Activated CD4-positive, alpha-beta T cell treated with anti-CD3 and anti-CD28 coated beads, Interleukin-10, Interleukin-2, amounts not matched to agents 100 ng/mL and 50 ng/mL, durations not matched to agents 16 hours and 8 hours (primary cell): ENCODE measurements at regions not wholly inside any gene's neighbourhood (a gene's known extent, or its start where the extent isn't known, plus 50 kb on each side); places are given as distances from the start of the nearest gene placed in this dataset.
"Not testable (repeated sequence)": the region's sequence is repeated elsewhere in the genome, so short reads cannot be mapped to it uniquely, and the experiment has no call there.

Experiments used
- DNase-seq: peaks from one replicate; pipeline ENCODE4 v3.0.0-alpha.2; 2020

DNA sequence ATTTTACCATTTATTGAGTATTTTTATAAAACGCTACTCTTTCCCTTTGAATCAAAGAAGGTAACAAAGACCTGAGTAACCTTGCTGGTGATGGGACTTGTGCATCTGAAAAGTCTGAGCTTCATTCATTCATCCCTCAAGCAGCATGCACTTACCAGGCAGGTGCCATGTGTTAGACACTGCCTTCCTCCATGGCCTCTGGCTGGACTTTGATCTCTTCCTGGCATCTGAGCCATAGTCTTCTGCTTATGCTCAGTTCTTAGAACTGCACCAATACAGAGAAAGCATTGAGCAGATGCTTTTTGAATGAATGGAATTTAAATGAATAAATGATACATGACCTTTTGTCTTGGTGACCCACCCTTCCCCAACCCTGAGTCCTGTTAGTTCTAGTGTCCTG, 251.4 kb upstream of the COPS8 start:
- no peak for DNase-seq

DNA sequence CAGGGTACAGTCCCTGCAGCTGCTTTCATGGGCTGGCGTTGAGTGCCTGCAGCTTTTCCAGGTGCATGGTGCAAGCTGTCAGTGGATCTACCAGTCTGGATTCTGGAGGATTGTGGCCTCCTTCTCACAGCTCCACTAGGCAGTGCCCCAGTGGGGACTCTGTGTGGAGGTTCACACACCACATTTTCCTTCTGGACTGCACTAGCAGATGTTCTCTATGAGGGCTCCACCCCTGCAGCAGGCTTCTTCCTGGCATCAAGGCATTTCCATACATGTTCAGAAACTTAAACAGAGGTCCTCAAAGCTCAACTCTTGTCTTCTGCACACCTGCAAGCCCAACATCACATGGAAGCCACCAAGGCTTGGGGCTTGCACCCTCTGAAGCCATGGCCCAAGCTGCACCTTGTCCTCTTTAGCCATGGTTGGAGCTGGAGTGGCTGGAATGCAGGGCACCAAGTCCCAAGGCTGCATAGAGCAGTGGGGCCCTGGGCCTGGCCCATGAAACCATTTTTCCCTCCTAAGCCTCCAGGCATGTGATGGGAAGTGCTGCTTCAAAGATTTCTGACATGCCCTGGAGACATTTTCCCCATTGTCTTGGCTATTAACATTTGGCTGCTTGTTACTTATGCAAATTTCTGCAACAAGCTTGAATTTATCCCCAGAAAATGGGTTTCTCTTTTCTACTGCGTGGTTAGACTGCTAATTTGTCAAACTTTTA, 250.2 kb upstream of the COPS8 start:
- no peak for DNase-seq

- DNase-seq = not testable (repeated sequence)
These were observed 249.7 kb upstream of the COPS8 start for GRCh38 chr2:236836028-236836427.

DNA sequence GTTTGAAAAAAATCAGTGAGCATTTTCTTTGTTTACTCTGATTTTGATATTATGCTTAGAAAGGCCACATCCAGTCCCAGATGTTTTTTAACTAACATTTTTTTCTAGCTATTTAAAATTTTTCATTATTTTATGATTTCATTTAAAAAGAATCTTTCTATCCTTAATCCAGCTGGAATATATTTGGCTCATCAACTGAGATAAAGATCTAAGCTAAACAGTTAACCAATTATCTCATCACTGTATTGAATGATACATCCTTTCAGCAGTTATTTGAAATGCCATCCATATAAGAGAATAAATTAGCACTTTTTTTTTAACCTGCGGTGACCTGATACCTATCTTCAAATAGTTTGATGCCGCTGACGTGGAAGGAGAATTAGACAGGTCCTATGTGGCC, 245.5 kb upstream of the COPS8 start:
- no peak for DNase-seq

GRCh38 chr2:236840857-236841256, 244.8 kb upstream of the COPS8 start:
- DNase-seq = no peak

DNA sequence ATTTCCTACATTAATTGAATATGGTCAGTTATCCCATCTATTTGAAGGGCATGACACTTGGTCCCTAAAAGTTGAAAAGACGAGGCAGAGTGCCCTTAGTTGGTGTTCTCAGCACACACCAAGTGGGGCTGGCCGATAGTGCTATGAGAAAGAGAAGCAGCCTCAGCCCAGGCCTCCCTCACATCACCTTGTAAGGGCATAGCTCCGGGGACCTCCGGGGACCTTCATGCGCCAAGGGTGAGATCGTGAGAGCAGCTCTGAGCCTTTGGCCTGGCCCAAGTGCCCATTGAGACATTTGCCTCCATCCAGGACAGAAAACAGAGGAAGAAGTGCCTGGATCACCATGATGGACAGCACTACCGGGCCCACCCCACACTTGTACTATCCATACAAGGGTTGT, 244.3 kb upstream of the COPS8 start:
- DNase-seq = no peak

DNA sequence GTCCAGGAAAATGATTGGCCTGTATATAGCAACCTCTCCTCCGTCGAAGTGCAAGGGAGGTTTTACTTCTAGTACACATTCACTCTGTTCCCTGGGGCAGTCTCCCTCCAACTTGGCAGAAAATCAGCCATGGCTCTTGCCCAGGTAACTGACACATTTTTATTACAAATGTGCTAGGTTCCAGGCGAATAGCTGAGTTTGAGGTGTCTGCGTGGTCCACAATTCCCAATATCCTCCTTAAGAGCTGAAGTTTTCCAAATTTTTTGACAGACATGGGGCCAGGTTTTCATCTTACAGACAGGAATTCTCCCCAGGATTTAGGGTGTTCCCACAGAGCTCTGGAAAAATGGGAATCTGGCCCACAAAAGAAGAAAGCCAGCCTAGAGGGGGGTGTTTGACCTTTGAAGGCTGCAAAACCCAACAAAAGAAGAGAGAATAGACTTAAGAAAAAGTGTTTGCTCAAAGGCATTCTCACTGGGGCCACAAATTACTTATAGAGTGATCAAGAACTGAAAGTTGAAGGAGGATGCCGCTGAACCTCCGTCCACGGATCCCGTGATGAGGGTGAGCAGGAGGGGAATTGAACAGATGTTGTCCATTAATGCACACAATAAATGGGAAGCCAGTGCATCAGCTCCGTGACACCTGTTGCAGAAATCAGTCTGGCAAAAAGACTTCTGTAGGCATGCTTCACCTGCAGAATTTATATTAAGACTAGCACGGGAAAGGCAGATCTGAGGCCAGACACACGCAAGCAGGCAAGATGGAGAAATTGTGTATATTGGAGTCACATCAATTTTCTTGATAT, 242.3 kb upstream of the COPS8 start:
- DNase-seq = no peak

DNA sequence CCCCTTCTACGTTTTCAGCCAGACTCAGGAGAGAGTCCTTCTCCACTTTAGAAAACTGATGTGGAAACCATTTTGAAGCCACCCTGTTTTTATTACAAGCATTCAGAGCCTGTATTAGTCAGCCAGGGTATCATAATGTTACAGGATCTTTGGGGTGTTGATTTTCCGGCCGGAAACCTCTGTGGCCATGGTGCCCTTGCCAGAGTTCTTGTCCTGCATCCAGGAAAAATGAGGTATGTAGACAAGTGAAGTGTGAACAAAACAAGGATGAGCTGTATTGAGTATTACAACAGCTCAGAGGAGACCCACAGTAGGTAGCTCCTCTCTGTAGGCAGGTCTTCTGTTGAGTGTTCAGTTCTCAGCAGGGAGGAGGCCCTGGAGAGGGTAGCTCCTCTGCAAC, 241.0 kb upstream of the COPS8 start:
- no peak for DNase-seq

DNA sequence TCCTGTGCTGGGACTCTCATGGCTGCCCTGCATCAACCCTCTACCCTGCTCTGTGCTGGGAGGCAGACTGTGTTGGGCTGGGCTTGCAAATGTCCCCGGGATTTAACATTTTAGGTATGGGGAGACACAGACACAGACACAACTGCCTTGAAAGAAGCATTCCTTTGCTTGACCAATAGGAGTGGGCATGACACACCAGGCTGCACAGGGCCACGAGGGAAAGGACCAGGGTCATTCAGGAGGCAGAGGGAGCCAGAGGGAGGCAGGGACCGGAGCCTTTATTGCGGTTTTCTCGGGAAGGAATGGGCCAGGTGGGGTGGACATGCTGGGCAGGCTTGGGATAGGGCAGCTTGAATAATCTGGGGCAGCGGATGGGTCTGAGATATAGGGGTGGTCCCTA, 238.7 kb upstream of the COPS8 start:
- DNase-seq = no peak

DNA sequence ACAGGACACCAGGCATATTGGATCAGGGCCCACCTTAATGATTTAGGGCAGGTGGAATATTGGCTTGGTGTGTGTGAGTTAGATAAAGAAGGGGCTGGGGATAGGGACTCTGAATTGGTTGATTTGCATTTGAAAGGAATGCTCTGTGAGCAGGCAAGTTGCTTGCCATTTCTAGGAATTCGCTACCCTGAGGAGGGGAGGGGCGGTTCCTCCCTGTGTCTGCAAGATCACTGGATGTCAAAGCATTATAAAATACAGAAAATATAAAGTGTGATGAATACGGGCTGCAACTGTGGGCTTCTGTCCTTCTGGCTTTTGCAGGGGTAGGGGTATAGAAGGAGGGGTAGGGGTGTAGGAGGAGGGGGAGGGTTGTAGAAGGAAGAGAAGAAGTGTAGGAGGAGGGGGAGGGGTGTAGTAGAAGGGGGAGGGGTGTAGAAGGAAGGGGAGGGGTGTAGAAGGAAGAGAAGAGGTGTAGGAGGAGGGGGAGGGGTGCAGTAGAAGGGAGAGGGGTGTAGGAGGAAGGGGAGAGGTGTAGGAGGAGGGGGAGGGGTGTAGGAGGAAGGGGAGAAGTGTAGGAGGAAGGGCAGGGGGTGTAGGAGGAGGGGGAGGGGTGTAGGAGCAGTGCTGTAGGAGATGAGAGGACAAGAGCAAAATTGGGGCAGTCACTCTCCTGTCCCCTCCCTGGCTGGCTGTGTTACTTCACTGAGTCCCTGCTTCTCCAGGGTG, 238.0 kb upstream of the COPS8 start:
- no peak for DNase-seq

GRCh38 chr2:236848501-236848900, 237.2 kb upstream of the COPS8 start:
- no peak for DNase-seq

- no peak for DNase-seq
These were observed 236.2 kb upstream of the COPS8 start for GRCh38 chr2:236849508-236849907.

DNA sequence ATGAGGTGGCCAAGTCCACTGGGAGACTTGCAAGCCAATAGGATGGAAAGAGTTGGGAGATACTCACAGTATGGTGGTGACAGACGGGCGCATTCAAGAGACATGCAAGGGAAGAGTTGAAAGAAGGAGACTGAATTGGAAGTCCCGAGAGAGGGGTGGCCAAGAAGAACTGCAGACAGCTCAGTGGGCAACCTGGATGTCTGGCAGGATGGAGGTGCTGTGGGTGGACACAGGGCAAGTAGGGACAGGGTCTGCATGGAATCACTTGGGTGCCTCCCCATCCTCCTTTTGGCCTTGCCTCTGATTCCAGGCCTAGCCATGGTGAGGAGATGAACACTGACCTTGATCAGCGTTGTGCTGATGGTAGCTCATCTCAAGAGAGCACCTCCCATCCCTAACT, 235.7 kb upstream of the COPS8 start:
- no peak for DNase-seq

DNA sequence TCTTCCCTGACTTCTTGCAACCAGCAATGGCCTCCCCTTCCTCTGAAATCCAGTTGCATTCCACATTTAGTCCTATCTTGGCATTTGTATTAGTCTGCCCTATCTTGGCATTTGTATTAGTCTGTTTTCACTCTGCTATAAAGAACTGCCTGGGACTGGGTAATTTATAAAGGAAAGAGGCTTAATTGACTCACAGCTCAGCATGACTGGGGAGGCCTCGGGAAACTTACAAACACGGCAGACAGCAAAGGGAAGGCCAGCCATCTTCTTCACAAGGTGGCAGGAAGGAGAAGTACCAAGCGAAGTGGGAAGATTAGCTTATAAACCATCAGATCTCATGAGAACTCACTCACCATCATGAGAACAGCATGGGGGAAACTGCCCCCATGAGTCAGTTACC, 234.5 kb upstream of the COPS8 start:
- DNase-seq = no peak

DNA sequence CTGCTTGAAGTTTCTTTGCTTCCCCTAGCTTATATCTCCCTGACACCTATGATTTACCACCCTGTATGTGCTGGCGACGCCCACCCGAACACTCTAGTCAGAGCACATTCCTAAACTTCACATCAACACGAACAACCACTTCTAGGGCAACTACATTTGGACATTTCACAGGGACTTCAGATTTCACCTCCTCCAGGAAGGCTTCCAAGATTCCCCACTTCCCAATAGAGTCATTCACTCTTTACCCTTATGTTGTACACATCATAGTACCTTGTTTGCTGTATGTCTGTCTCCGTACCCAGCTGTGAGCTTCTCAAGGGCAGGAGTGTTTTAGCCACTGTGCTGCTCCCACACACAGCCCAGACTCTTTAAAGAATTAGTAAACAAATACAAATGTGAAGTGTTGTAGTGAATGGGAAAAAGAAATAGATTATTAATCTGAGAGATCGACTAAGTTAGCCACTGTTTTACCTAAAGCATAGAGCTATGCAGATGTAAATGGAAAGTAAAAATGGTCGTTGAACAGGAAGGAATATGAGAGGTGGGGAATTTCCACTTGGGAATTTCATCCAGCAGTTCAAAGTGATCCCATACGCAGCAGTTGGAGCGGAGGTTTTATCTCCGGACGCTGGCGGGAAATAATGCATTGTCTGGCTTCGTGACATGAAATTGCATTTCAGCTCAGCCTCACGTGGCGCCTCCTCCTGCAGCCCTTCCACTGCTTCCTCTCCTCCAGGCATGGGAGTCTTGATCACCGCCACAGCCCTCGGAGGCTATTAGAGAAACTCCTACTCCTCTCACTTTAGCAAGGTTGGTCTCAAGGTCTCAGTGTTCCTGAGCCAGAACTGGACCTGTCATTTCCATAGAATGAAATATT, 233.4 kb upstream of the COPS8 start:
- DNase-seq = no peak

- DNase-seq = no peak
These were observed 232.7 kb upstream of the COPS8 start for GRCh38 chr2:236852977-236853374.

DNA sequence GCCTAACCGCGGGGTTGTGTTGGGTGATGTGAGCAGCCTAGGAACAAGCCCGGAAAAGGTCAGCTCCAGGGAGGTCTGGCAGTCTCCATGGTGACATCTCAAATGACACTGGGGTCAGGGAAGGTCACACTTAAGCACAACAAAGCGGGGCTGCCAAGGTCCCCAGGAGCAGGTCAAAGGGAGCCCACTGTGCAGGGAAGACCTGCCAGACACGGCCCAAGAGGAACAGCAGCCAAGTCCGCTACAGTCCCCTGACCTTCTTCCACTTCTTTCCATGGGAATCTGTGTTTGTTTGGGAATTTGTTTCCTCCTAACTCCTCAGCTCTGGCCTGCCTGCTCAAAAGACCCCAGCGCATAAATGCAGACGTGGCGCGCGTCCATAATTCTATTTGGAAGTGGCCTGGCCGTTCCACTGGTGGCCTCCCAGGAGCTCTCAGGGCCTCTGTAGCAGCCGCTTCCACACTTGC, 232.1 kb upstream of the COPS8 start:
- no peak for DNase-seq

GRCh38 chr2:236855176-236855865, 230.4 kb upstream of the COPS8 start:
- no peak for DNase-seq

DNA sequence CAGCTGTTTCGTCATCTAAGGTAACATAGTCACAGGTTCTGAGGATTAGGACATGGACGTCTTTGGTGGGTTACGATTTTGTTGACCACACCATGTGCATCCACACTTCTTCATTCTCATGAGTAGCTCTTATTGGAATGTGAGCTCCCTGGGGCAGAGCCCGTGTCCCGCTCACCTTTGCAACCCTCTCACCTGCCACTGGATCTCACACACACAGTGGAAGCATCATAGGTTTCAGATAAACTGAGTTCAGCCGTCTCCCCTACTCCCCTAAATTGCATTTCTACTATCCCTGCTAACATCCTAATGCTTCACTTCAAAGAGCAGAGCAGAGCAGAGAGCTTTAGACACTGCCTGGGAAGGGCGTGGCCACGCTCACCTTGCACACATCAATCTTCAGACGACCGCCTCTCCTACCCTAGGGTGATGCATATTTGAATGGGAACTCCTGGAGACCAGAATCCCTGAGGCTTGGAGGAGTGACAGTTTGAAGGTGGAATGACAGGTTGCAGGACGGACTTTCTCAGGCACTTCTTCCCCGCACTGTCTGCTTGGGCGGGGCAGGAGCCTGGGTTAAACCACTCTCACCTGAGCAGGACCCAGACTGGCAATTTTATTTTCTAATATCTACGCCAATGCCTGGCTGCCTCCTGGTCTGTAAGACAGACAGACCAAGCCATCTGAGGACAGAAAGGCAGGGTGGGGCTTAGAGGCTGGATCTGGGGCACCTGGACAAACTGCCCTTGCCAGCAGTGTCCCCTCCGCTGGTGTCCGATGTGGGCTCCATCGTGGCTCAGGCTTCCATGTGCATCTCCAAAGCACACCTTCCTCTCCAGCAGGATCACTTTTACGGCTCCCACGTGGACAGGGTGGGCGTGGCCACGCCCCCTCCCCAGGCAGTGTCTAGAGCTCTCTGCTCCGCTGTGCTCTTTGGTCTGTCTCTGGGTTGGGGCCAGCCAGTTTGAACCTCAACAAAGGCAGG, 229.5 kb upstream of the COPS8 start:
- DNase-seq = no peak

GRCh38 chr2:236856848-236857235, 228.8 kb upstream of the COPS8 start:
- DNase-seq = no peak

DNA sequence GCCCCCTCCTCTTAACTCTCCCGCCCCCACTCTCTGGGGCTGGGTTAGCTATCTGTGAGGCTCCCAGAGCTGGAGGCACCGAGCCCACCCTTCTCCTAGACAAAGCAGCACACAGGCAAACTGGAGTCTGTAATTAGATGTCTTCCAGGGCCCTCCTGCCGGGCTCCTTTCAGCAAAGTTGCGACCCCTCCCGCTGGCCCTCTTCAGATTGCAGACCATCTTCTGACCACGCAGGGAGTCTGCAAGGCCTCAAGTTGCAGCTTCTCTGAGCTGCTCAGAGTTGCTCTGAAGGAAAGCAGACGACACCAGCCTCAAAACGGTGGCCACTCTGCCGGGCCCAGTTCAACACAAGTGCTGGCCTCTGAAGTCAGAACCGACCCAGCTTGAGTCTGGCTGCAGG, 228.4 kb upstream of the COPS8 start:
- no peak for DNase-seq
